ENCODE measurements at regions not wholly inside any gene's neighbourhood (a gene's known extent, or its start where the extent isn't known, plus 50 kb on each side); places are given as distances from the start of the nearest gene placed in this dataset.

GRCh38 chr12:67040861-67041137, 228.4 kb upstream of the CAND1 start:
- H3K4me3 ChIP-seq (ENCODE audit: low read length, poor library complexity, severe bottlenecking) = no peak overlapping the region
- no peaks in the 10 kb centered on the region for H3F3A ChIP-seq (ENCODE audit: low read depth)
- no peaks in the 10 kb centered on the region for H3K9me2 ChIP-seq (replicated peaks; ENCODE audit: low read depth, low read length)
- no peaks in the 10 kb centered on the region for H3K27me3 ChIP-seq (ENCODE audit: insufficient read depth, low read length, poor library complexity, severe bottlenecking)
- H4K20me1 ChIP-seq (ENCODE audit: insufficient read depth, low read length, poor library complexity, severe bottlenecking) = no peaks in the 10 kb centered on the region
- H3K9me3 ChIP-seq (ENCODE audit: insufficient read depth, low read depth, low read length) = no peaks in the 10 kb centered on the region
- H3K79me2 ChIP-seq (ENCODE audit: insufficient read depth, low read length) = no peaks in the 10 kb centered on the region
- no peaks in the 10 kb centered on the region for H3K36me3 ChIP-seq (ENCODE audit: insufficient read depth, low read length)
- no peaks in the 10 kb centered on the region for H3K4me1 ChIP-seq (ENCODE audit: insufficient read depth, low read length, poor library complexity, severe bottlenecking)
- no peak for TF ChIP-seq CTCF (conservative IDR thresholded peaks at IDR 0.05; ENCODE audit: low read length)
- TF ChIP-seq EZH2phosphoT487 (IDR thresholded peaks at IDR 0.05; ENCODE audit: borderline replicate concordance) = no peak
- H3K9ac ChIP-seq (ENCODE audit: low read depth, low read length, poor library complexity, severe bottlenecking) = no peak overlapping the region
- H2AFZ ChIP-seq (ENCODE audit: low read length) = no peak overlapping the region
- no peak overlapping the region for H3K4me2 ChIP-seq (ENCODE audit: low read depth, low read length, poor library complexity, severe bottlenecking)

DNA sequence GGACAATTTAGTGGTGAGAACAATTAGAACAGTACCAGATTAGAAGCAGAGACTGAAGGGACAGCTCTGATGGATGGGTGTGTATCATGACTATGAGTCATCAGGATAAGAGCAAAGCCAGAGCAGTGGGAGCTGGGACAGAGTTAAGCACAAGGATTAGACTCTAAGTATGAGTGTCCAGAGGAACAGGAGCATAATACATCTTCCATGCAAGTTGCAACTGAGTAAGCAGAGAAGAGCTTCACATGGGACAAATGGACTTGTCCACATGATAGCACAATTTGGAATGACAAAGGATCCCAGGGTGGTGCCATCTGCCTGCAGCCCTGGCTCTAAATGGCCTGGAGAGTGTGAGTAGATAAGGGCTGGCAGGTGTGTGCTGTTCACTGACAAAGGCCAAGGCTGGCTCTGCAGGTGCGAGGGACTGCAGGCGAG, 226.4 kb upstream of the CAND1 start:
- no peak overlapping the region for H2AFZ ChIP-seq (ENCODE audit: low read length)
- no peak for TF ChIP-seq CTCF (conservative IDR thresholded peaks at IDR 0.05; ENCODE audit: low read length)
- no peak for TF ChIP-seq EZH2phosphoT487 (IDR thresholded peaks at IDR 0.05; ENCODE audit: borderline replicate concordance)
- no peak overlapping the region for H3K4me3 ChIP-seq (ENCODE audit: low read length, poor library complexity, severe bottlenecking)
- H3K4me1 ChIP-seq (ENCODE audit: insufficient read depth, low read length, poor library complexity, severe bottlenecking) = no peaks in the 10 kb centered on the region
- no peak overlapping the region for H3K9ac ChIP-seq (ENCODE audit: low read depth, low read length, poor library complexity, severe bottlenecking)
- no peak overlapping the region for H3K4me2 ChIP-seq (ENCODE audit: low read depth, low read length, poor library complexity, severe bottlenecking)
- H3K9me2 ChIP-seq (replicated peaks; ENCODE audit: low read depth, low read length) = no peaks in the 10 kb centered on the region
- no peaks in the 10 kb centered on the region for H3F3A ChIP-seq (ENCODE audit: low read depth)
- no peaks in the 10 kb centered on the region for H3K27me3 ChIP-seq (ENCODE audit: insufficient read depth, low read length, poor library complexity, severe bottlenecking)
- H3K36me3 ChIP-seq (ENCODE audit: insufficient read depth, low read length) = no peaks in the 10 kb centered on the region
- no peaks in the 10 kb centered on the region for H4K20me1 ChIP-seq (ENCODE audit: insufficient read depth, low read length, poor library complexity, severe bottlenecking)
- no peaks in the 10 kb centered on the region for H3K9me3 ChIP-seq (ENCODE audit: insufficient read depth, low read depth, low read length)
- H3K79me2 ChIP-seq (ENCODE audit: insufficient read depth, low read length) = no peaks in the 10 kb centered on the region

DNA sequence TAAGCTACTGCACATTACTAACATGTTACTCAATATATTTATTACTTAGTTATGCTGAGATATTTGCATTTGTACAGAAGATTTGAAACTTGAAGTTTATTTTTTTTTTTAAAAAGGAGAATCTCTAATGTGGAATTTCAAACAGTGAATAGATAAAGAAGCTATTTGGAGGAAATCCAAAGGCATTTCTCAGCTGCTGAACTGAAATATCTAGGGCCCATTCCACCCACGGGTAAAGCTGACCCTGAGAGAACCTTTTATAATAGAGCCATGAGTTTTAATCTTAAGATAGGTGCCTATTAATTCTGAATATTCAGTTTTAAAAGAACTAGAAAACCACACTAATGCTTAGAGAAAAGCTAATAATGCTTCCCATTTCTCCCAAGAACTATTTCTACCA, 225.4 kb upstream of the CAND1 start:
- Histone ChIP-seq H3K36me3 (ENCODE audit: insufficient read depth, low read length) (no peaks in the 10 kb centered on the region), H3K4me1 (ENCODE audit: insufficient read depth, low read length, poor library complexity, severe bottlenecking) (no peaks in the 10 kb centered on the region), H2AFZ (ENCODE audit: low read length) (no peak overlapping the region), H3K4me3 (ENCODE audit: low read length, poor library complexity, severe bottlenecking) (no peak overlapping the region), H3K4me2 (ENCODE audit: low read depth, low read length, poor library complexity, severe bottlenecking) (no peak overlapping the region), H3K27me3 (ENCODE audit: insufficient read depth, low read length, poor library complexity, severe bottlenecking) (no peaks in the 10 kb centered on the region), H3K9ac (ENCODE audit: low read depth, low read length, poor library complexity, severe bottlenecking) (no peak overlapping the region), H3K9me2 (replicated peaks; ENCODE audit: low read depth, low read length) (no peaks in the 10 kb centered on the region), H4K20me1 (ENCODE audit: insufficient read depth, low read length, poor library complexity, severe bottlenecking) (no peaks in the 10 kb centered on the region), H3K9me3 (ENCODE audit: insufficient read depth, low read depth, low read length) (no peaks in the 10 kb centered on the region), H3F3A (ENCODE audit: low read depth) (no peaks in the 10 kb centered on the region), H3K79me2 (ENCODE audit: insufficient read depth, low read length) (no peaks in the 10 kb centered on the region)
- TF ChIP-seq CTCF (conservative IDR thresholded peaks at IDR 0.05; ENCODE audit: low read length) (no peak), EZH2phosphoT487 (IDR thresholded peaks at IDR 0.05; ENCODE audit: borderline replicate concordance) (no peak)

Measured in Loucy (cell line).